KMS-11 (cell line): ENCODE measurements at regions not wholly inside any gene's neighbourhood (a gene's known extent, or its start where the extent isn't known, plus 50 kb on each side); places are given as distances from the start of the nearest gene placed in this dataset.

Experiments
- H2AFZ ChIP-seq: fragments of 200-600 bp; sonication (generic); 2 replicates; pipeline ENCODE4 v1.6.1; 2016; ENCODE audit warnings: antibody characterized with exemption, mixed run types, low read depth
- H3K27ac ChIP-seq: fragments of 200-600 bp; sonication (generic); 2 replicates; pipeline ENCODE4 v1.6.1; 2016; ENCODE audit warnings: mild to moderate bottlenecking, mixed run types
- H3K27me3 ChIP-seq: fragments of 200-600 bp; sonication (generic); 2 replicates; pipeline ENCODE4 v1.6.1; 2017; ENCODE audit warnings: mild to moderate bottlenecking, low read depth, mixed run types, moderate library complexity; ENCODE audit not compliant: insufficient read depth
- H3K36me3 ChIP-seq: fragments of 200-600 bp; sonication (generic); 2 replicates; pipeline ENCODE4 v1.6.1; 2017; ENCODE audit warnings: mild to moderate bottlenecking, mixed run types; ENCODE audit not compliant: insufficient read depth
- H3K4me1 ChIP-seq: fragments of 200-600 bp; sonication (generic); 2 replicates; pipeline ENCODE4 v1.6.1; 2016; ENCODE audit warnings: mild to moderate bottlenecking, low read depth, mixed run types; ENCODE audit not compliant: poor library complexity, severe bottlenecking
- H3K4me2 ChIP-seq: fragments of 200-600 bp; sonication (generic); 2 replicates; pipeline ENCODE4 v1.7.0; 2016; ENCODE audit warnings: mild to moderate bottlenecking, mixed run types
- H3K4me3 ChIP-seq: fragments of 200-600 bp; sonication (generic); IDR thresholded peaks from 2 replicates; pipeline ENCODE4 v1.6.1; 2017; ENCODE audit warnings: low read depth, low read length, mixed read lengths; ENCODE audit not compliant: insufficient read depth
- H3K79me2 ChIP-seq: fragments of 200-600 bp; sonication (generic); 2 replicates; pipeline ENCODE4 v1.6.1; 2016; ENCODE audit warnings: low read depth, mixed run types; ENCODE audit not compliant: insufficient read depth
- H3K9ac ChIP-seq: fragments of 200-600 bp; sonication (generic); 2 replicates; pipeline ENCODE4 v1.6.1; 2016; ENCODE audit warnings: mild to moderate bottlenecking, mixed run types
- H4K20me1 ChIP-seq: fragments of 200-600 bp; sonication (generic); 2 replicates; pipeline ENCODE4 v1.6.1; 2016; ENCODE audit warnings: mild to moderate bottlenecking, mixed run types; ENCODE audit not compliant: insufficient read depth
- CTCF ChIP-seq: fragments of 200-600 bp; sonication (generic); conservative IDR thresholded peaks from 2 replicates; pipeline ENCODE4 v1.6.1; 2017; ENCODE audit warnings: low read depth, mild to moderate bottlenecking, antibody characterized with exemption, low read length, moderate library complexity, mixed read lengths

DNA sequence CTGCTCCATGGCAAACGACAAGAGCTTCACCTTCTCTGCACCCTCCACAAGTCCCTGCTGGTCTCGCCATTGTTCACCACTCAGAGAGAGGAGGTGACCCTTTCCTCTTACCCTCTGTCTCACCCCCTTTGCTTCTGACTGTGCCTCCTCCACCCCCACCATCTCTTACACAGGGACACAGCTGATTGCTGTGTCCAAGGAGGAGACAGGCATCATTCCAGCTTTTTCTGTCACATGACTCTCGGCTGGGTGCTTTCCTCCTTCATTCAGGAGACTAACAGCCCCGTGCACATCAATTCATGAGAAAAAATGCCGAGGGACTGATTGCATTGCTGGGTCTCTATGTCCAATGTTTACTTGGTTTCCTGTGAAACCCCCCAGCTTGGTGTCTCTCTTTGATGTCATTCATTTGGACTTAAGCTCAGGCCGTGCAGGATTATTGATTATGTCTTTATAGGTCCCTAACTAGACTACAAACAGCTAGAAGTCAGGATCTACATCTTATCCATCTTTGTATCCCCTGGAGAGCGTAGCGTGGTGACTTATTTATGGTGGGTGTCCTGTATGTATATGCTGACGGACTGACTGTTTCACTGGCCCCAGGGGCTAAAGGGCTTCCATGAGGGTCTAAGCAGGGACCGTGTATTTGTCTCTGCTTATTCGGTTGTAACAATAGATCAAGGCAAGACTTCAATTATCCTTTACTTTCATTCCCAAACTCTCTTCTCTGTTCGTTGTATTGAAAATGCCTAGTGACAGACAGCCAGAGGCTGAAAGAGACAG lies 82.2 kb upstream of the CDH13 start:
- Histone ChIP-seq H3K4me2 (no peak overlapping the region), H3K4me3 (no peak overlapping the region), H2AFZ (no peak overlapping the region), H3K27me3 (no peaks in the 10 kb centered on the region), H3K4me1 (no peaks in the 10 kb centered on the region), H3K27ac (no peak overlapping the region), H3K79me2 (no peaks in the 10 kb centered on the region), H3K36me3 (no peaks in the 10 kb centered on the region), H3K9ac (no peak overlapping the region), H4K20me1 (no peaks in the 10 kb centered on the region)
- no peak for TF ChIP-seq CTCF

- H3K4me1 ChIP-seq, result no peaks in the 10 kb centered on the region
- TF ChIP-seq CTCF, result no peak
- no peaks in the 10 kb centered on the region for H3K36me3 ChIP-seq
- H2AFZ ChIP-seq, result no peak overlapping the region
- no peaks in the 10 kb centered on the region for H3K79me2 ChIP-seq
- no peak overlapping the region for H3K4me3 ChIP-seq
- no peaks in the 10 kb centered on the region for H3K27me3 ChIP-seq
- H4K20me1 ChIP-seq, result no peaks in the 10 kb centered on the region
- H3K9ac ChIP-seq, result no peak overlapping the region
- no peak overlapping the region for H3K27ac ChIP-seq
- H3K4me2 ChIP-seq, result no peak overlapping the region
Measured at GRCh38 chr16:82542714-82543113, 84.1 kb upstream of the CDH13 start.

GRCh38 chr16:82541103-82541502 lies 85.7 kb upstream of the CDH13 start:
- Histone ChIP-seq H3K4me3 (no peak overlapping the region), H3K9ac (no peak overlapping the region), H3K79me2 (no peaks in the 10 kb centered on the region), H3K4me1 (no peaks in the 10 kb centered on the region), H3K36me3 (no peaks in the 10 kb centered on the region), H3K4me2 (no peak overlapping the region), H2AFZ (no peak overlapping the region), H4K20me1 (no peaks in the 10 kb centered on the region), H3K27me3 (no peaks in the 10 kb centered on the region), H3K27ac (no peak overlapping the region)
- TF ChIP-seq CTCF, result no peak

- Histone ChIP-seq H3K4me2 (no peak overlapping the region), H3K79me2 (no peaks in the 10 kb centered on the region), H3K36me3 (no peaks in the 10 kb centered on the region), H4K20me1 (no peaks in the 10 kb centered on the region), H3K27ac (no peak overlapping the region), H2AFZ (no peak overlapping the region), H3K9ac (no peak overlapping the region), H3K27me3 (no peaks in the 10 kb centered on the region), H3K4me3 (no peak overlapping the region), H3K4me1 (no peaks in the 10 kb centered on the region)
- TF ChIP-seq CTCF, result no peak
Measured at GRCh38 chr16:82535764-82536163, 91.0 kb upstream of the CDH13 start.
